ENCODE measurements at regions not wholly inside any gene's neighbourhood (a gene's known extent, or its start where the extent isn't known, plus 50 kb on each side); places are given as distances from the start of the nearest gene placed in this dataset.

DNA sequence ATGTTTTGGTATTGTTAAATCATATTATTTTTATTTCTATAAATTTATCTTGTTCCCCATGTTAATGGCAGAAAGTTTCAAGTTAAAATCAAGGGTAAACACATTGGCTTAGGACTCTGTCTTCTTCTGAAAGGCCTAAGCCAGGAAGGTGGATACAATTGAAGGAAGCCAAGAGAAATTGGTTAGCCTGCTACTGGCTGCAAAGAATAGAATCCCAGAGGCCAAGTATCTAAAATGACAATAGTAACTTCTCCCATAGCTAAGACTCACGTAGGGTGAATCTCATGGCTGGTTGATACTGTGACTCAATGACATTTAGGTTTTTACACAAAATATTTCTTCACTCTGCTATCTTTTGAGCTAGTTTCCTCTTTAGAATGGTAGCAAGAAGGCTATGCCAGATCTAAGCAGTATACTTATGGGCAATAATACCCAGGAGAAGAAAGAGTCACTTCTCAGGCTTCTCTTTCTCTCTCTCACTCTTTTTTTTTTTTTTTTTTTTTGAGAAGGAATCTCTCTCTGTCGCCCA is 621.5 kb upstream of the TBL1XR1 start:
- H3F3A ChIP-seq (ENCODE audit: insufficient read depth, low read length), result no peaks in the 10 kb centered on the region
- no peaks in the 10 kb centered on the region for H3K9me3 ChIP-seq (replicated peaks; ENCODE audit: insufficient read depth, low read length)
- no peak for DNase-seq
- no peaks in the 10 kb centered on the region for H3K79me2 ChIP-seq (ENCODE audit: low read length)
- no peaks in the 10 kb centered on the region for H3K9me2 ChIP-seq (replicated peaks; ENCODE audit: insufficient read depth, low read length)
- H3K4me1 ChIP-seq (ENCODE audit: low read length), result no peaks in the 10 kb centered on the region
- no peak overlapping the region for H3K9ac ChIP-seq (ENCODE audit: low read length)
- H3K4me3 ChIP-seq (ENCODE audit: low read length), result no peak overlapping the region
- no peaks in the 10 kb centered on the region for H4K20me1 ChIP-seq (ENCODE audit: insufficient read depth, low read length)
- H3K27ac ChIP-seq (ENCODE audit: low read length), result no peak overlapping the region
- H3K36me3 ChIP-seq (replicated peaks; ENCODE audit: insufficient read depth, low read length), result no peaks in the 10 kb centered on the region
- no peak overlapping the region for H2AFZ ChIP-seq (ENCODE audit: low read length)
- TF ChIP-seq EZH2 (optimal IDR thresholded peaks at IDR 0.05; ENCODE audit: low read depth, low read length) (no peak), EZH2phosphoT487 (IDR thresholded peaks at IDR 0.05; ENCODE audit: low read length) (no peak)
- TF ChIP-seq, protein P1, sequence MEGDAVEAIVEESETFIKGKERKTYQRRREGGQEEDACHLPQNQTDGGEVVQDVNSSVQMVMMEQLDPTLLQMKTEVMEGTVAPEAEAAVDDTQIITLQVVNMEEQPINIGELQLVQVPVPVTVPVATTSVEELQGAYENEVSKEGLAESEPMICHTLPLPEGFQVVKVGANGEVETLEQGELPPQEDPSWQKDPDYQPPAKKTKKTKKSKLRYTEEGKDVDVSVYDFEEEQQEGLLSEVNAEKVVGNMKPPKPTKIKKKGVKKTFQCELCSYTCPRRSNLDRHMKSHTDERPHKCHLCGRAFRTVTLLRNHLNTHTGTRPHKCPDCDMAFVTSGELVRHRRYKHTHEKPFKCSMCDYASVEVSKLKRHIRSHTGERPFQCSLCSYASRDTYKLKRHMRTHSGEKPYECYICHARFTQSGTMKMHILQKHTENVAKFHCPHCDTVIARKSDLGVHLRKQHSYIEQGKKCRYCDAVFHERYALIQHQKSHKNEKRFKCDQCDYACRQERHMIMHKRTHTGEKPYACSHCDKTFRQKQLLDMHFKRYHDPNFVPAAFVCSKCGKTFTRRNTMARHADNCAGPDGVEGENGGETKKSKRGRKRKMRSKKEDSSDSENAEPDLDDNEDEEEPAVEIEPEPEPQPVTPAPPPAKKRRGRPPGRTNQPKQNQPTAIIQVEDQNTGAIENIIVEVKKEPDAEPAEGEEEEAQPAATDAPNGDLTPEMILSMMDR (IDR thresholded peaks at IDR 0.05; ENCODE audit: low read length), result no peak
- no peaks in the 10 kb centered on the region for H3K27me3 ChIP-seq (replicated peaks; ENCODE audit: insufficient read depth, low read length)
- H3K4me2 ChIP-seq (ENCODE audit: low read depth, low read length), result no peak overlapping the region

- Histone ChIP-seq H3K9ac (ENCODE audit: low read length) (no peak overlapping the region), H3F3A (ENCODE audit: insufficient read depth, low read length) (no peaks in the 10 kb centered on the region), H3K9me3 (replicated peaks; ENCODE audit: insufficient read depth, low read length) (no peaks in the 10 kb centered on the region), H3K27me3 (replicated peaks; ENCODE audit: insufficient read depth, low read length) (no peaks in the 10 kb centered on the region), H3K36me3 (replicated peaks; ENCODE audit: insufficient read depth, low read length) (no peaks in the 10 kb centered on the region), H3K27ac (ENCODE audit: low read length) (no peak overlapping the region), H3K4me1 (ENCODE audit: low read length) (no peaks in the 10 kb centered on the region), H3K4me2 (ENCODE audit: low read depth, low read length) (peak overlapping the region; percentile 3; the same call in 1 of the 2 replicates), H2AFZ (ENCODE audit: low read length) (no peak overlapping the region), H3K79me2 (ENCODE audit: low read length) (no peaks in the 10 kb centered on the region), H3K9me2 (replicated peaks; ENCODE audit: insufficient read depth, low read length) (no peaks in the 10 kb centered on the region), H4K20me1 (ENCODE audit: insufficient read depth, low read length) (no peaks in the 10 kb centered on the region), H3K4me3 (ENCODE audit: low read length) (no peak overlapping the region)
- TF ChIP-seq EZH2 (optimal IDR thresholded peaks at IDR 0.05; ENCODE audit: low read depth, low read length), result no peak
- TF ChIP-seq EZH2phosphoT487 (IDR thresholded peaks at IDR 0.05; ENCODE audit: low read length), result no peak
- TF ChIP-seq, protein P1 (IDR thresholded peaks at IDR 0.05; ENCODE audit: low read length), result no peak
- peak; percentile 11 for DNase-seq
Observed at GRCh38 chr3:177820683-177821316, 623.5 kb upstream of the TBL1XR1 start.

DNA sequence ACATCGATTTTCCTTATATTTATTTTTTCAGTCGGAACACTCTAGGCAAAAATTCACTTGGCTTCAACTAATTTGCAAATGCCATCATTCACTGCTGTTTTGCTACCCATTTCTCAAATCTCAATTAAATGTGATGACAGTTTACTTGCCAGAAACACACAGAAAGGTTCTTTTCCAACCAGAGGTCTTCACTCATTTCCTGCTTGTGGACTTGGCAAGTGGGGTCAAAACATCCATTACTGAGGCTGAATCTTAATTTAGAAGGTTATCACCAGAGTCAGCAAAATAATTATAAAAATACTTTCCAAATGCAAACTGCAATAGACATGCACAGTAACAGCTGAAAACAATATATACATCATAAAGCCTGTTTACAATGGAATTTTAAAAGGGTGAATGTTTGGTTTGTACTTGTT is 625.4 kb upstream of the TBL1XR1 start:
- H3K9ac ChIP-seq (ENCODE audit: low read length), result no peak overlapping the region
- no peak overlapping the region for H3K4me2 ChIP-seq (ENCODE audit: low read depth, low read length)
- DNase-seq, result no peak
- no peak overlapping the region for H3K27ac ChIP-seq (ENCODE audit: low read length)
- H3K79me2 ChIP-seq (ENCODE audit: low read length), result no peaks in the 10 kb centered on the region
- no peaks in the 10 kb centered on the region for H3F3A ChIP-seq (ENCODE audit: insufficient read depth, low read length)
- H3K9me2 ChIP-seq (replicated peaks; ENCODE audit: insufficient read depth, low read length), result no peaks in the 10 kb centered on the region
- no peaks in the 10 kb centered on the region for H3K36me3 ChIP-seq (replicated peaks; ENCODE audit: insufficient read depth, low read length)
- TF ChIP-seq, protein P1 (IDR thresholded peaks at IDR 0.05; ENCODE audit: low read length), result no peak
- TF ChIP-seq EZH2phosphoT487 (IDR thresholded peaks at IDR 0.05; ENCODE audit: low read length), result no peak
- TF ChIP-seq EZH2 (optimal IDR thresholded peaks at IDR 0.05; ENCODE audit: low read depth, low read length), result no peak
- no peaks in the 10 kb centered on the region for H3K27me3 ChIP-seq (replicated peaks; ENCODE audit: insufficient read depth, low read length)
- H3K4me3 ChIP-seq (ENCODE audit: low read length), result no peak overlapping the region
- H3K4me1 ChIP-seq (ENCODE audit: low read length), result no peaks in the 10 kb centered on the region
- H2AFZ ChIP-seq (ENCODE audit: low read length), result no peak overlapping the region
- no peaks in the 10 kb centered on the region for H3K9me3 ChIP-seq (replicated peaks; ENCODE audit: insufficient read depth, low read length)
- no peaks in the 10 kb centered on the region for H4K20me1 ChIP-seq (ENCODE audit: insufficient read depth, low read length)

All from MM.1S (cell line).